Fibroblast of the aortic adventitia (primary cell): ENCODE measurements at regions not wholly inside any gene's neighbourhood (a gene's known extent, or its start where the extent isn't known, plus 50 kb on each side); places are given as distances from the start of the nearest gene placed in this dataset.

Source experiments
- DNase-seq: peaks from one replicate; pipeline ENCODE4 v3.0.0-alpha.2; 2010; ENCODE audit warnings: low read depth
- H3K4me3 ChIP-seq: 2 replicates; pipeline ENCODE4 v1.5.1; 2011; ENCODE audit warnings: low read depth, mild to moderate bottlenecking, control low read depth, low read length, moderate library complexity
- TF ChIP-seq, protein P1 (sequence below): IDR thresholded peaks from 2 replicates; pipeline ENCODE4 v1.5.1; 2011; ENCODE audit warnings: mild to moderate bottlenecking, low read length, control low read depth, inconsistent platforms; ENCODE audit not compliant: insufficient read depth

DNA sequence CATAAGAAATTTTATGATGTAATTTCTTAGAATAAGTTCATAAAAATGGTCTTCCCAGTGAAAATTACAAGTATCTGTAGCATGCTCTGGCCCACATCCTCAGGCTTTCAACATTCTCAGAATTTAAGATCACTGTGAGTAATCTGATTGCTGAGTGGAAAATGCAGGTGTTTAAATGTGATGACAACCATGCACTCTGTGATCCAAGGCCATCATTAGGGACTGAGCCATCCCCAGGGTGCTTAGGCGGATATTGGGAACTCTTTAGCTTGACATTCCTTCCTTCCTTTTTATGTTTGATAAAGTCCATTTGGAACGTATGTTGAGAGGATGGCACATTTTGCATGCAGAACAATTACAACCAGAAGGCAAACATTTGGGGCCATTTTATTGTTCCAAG is 95.5 kb downstream of the ARL4C start:
- TF ChIP-seq, protein P1, sequence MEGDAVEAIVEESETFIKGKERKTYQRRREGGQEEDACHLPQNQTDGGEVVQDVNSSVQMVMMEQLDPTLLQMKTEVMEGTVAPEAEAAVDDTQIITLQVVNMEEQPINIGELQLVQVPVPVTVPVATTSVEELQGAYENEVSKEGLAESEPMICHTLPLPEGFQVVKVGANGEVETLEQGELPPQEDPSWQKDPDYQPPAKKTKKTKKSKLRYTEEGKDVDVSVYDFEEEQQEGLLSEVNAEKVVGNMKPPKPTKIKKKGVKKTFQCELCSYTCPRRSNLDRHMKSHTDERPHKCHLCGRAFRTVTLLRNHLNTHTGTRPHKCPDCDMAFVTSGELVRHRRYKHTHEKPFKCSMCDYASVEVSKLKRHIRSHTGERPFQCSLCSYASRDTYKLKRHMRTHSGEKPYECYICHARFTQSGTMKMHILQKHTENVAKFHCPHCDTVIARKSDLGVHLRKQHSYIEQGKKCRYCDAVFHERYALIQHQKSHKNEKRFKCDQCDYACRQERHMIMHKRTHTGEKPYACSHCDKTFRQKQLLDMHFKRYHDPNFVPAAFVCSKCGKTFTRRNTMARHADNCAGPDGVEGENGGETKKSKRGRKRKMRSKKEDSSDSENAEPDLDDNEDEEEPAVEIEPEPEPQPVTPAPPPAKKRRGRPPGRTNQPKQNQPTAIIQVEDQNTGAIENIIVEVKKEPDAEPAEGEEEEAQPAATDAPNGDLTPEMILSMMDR: no peak
- DNase-seq: no peak
- H3K4me3 ChIP-seq: no peak overlapping the region

DNA sequence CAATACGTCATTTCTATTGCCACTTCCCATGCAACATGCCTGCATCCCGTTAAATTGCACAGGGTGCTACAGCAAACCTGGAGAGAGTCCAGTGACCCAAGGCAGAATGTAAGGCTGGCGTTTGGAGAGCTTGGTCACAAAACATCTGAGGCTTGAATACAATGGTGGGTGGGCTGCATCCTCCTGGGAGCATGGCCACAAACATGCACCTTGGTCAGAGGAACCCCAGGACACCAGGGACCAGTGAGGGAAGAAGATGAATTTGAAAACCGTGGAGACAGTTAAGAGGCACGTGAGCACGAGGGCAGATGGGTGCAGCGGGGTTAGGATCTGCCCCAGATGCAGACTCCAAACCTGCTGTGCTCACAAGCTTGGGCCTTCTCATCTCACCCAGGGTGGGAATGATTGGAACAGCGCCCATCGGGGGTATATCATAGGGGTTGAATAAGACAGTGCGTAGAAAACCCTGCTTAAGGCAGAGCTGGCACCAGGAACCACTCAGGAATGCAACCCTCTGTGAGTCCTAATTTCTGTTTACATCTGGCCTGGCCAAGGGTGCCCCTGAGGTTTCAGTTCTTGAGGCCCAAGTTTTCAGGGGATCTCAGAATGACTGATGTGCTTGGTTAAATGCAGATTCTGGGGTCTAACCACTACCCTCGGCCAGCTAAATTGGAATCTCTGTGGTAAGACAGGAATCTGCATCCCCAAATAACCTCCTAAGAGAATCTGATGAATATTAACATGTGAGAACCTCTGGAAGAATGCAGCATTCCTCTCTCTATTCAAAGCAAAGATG is 97.2 kb downstream of the ARL4C start:
- peak; percentile 27 for DNase-seq
- TF ChIP-seq, protein P1: no peak
- H3K4me3 ChIP-seq: no peak overlapping the region

DNA sequence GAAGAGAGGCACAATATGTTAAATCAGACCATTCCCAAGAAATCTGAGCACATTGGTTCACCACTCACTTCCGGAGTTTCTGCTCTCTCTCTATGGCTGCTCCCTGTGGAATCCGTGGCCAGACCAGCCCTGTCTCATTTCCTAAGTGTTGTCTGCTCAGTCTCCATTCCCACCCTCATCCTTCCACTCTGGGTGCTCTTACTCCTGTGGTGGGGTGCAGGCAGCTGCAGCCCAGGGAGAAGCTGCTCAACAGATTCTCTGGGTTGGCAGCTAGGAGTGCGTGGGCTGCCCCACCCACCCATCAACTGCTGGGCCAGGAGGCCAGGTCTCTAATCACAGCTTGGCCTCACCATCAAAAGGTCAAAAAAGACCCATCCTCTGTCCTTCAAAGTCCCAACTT is 98.3 kb downstream of the ARL4C start:
- no peak for DNase-seq
- TF ChIP-seq, protein P1: no peak
- H3K4me3 ChIP-seq: no peak overlapping the region

DNA sequence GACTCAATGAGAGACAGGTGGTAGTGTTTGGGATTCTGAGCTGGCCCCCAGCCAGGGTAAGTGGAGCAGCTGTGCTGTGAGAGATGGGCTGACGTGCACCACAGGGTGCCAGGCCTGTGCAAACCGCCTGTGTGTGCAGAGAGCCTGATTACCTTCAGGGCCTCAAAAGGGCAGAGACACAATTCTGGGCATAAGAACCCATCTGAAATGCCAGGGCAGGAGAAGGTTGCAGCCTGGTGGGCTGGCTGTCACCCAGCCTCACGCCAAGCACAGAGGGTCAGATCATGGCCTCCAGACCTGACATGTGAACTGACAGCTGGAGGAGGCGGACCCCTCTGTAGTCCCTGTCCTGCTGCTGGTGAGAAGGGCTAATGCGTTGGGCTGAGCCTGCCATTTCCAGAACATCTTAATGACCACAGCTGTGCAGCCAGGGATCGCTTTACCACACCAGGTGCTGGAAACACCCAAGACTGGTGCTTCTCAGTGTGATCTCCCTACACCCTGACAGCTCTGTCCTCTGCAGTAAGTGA is 100.9 kb downstream of the ARL4C start:
- H3K4me3 ChIP-seq: no peak overlapping the region
- TF ChIP-seq, protein P1: no peak
- no peak for DNase-seq

DNA sequence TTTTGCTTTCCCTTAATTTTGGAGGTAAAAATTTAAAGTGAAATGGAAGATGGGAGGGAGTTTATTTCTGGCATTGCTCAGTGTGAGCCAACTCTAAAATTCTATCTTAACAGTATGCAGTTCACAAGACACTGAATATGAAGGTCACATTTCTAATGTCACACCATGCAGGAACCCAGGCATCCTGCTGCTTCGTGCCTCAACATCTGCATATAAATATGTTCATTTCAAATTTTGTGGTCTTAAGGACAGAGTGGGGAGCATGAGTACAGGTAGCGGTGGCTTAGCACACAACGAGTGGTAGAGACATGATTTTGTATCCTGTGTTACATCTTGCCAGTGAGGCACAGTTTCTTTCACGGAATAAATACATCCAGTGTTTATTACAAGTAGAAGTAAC is 102.4 kb downstream of the ARL4C start:
- H3K4me3 ChIP-seq: no peak overlapping the region
- TF ChIP-seq, protein P1: no peak
- DNase-seq: no peak

DNA sequence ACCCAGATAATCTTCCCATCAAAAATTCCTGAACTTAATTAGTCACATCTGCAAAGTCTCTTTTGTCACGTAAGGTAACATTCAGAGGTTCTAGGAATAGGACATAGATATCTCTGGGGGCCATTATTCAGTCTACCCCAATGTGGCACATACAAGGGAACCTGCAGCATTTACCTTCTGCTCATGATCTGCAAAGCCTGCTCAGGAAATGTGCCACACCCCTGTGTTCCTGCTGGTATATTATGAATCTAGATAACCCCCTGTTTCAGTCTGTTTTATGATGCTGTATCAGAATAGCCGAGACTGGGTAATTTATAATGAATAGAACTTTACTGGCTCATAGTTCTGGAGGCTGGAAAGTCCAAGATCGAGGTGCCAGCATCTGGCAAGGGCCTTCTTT is 103.5 kb downstream of the ARL4C start:
- TF ChIP-seq, protein P1: no peak
- DNase-seq: no peak
- H3K4me3 ChIP-seq: no peak overlapping the region

DNA sequence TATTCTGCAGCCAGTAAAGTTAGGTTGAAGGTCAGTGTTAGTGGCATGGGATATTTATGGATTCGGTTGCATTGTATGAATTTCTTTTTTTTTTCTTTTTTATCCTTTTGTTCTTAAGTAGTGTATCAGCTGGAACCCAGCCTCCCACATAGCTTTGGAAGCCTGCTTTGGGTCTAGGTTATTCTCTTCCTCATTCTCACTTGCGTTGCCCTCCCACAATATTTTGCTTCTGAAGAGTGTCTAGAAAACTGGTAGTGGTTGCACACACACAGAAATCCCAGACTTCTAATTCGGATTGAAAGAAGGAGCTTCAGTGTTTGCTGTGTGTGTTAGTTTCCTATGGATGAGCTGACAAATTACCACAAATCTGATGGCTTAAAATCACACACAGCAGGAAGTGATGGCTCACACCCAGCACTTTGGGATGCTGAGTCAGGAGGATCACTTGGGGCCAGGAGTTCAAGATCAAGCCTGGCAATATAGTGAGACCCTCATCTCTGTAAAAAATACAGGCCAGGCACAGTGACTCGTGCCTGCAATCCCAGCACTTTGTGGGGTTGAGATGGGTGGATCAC is 104.8 kb downstream of the ARL4C start:
- TF ChIP-seq, protein P1: no peak
- no peak overlapping the region for H3K4me3 ChIP-seq
- no peak for DNase-seq
